GM12878 (cell line): ENCODE measurements at regions not wholly inside any gene's neighbourhood (a gene's known extent, or its start where the extent isn't known, plus 50 kb on each side); places are given as distances from the start of the nearest gene placed in this dataset.
"Not testable (repeated sequence)": the region's sequence is repeated elsewhere in the genome, so short reads cannot be mapped to it uniquely, and the experiment has no call there.

Experiments used
- CBFB ChIP-seq: IDR thresholded peaks from 2 replicates; pipeline ENCODE4 v1.6.1; 2016; ENCODE audit warnings: antibody characterized with exemption, low read depth
- FOXK2 ChIP-seq: fragments of 450-650 bp; IDR thresholded peaks from 2 replicates; pipeline ENCODE4 v1.6.1; 2017; ENCODE audit warnings: mild to moderate bottlenecking, moderate library complexity
- TF ChIP-seq, protein P1 (sequence below), 3 experiments: IDR thresholded peaks in 2 of 3; conservative IDR thresholded peaks in 1 of 3; 2 replicates each; pipeline ENCODE4 v1.5.1; 2011; ENCODE audit warnings: low read depth in 3 of 3, low read length in 3 of 3, mild to moderate bottlenecking in 3 of 3, control low read depth in 2 of 3, moderate library complexity in 2 of 3, inconsistent platforms in 1 of 3, mixed read lengths in 1 of 3; ENCODE audit not compliant: control insufficient read depth in 2 of 3, insufficient read depth in 1 of 3; ENCODE audit errors: extremely low read depth in 1 of 3

DNA sequence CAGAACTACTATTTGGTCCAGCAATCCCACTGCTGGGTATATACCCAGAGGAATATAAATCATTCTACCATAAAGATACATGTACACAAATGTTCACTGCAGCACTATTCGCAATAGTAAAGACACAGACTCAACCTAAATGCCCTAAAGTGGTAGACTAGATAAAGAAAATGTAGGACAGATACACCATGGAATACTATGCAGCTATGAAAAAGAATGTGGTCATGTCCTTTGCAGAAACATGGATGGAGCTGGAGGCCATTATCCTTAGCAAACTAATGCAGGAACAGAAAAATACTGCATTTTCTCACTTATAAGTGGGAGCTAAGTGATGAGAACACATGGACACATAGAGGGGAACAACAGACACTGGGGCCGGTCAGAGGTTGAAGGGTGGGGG lies 248.4 kb upstream of the KCNG1 start:
- TF ChIP-seq, protein P1, sequence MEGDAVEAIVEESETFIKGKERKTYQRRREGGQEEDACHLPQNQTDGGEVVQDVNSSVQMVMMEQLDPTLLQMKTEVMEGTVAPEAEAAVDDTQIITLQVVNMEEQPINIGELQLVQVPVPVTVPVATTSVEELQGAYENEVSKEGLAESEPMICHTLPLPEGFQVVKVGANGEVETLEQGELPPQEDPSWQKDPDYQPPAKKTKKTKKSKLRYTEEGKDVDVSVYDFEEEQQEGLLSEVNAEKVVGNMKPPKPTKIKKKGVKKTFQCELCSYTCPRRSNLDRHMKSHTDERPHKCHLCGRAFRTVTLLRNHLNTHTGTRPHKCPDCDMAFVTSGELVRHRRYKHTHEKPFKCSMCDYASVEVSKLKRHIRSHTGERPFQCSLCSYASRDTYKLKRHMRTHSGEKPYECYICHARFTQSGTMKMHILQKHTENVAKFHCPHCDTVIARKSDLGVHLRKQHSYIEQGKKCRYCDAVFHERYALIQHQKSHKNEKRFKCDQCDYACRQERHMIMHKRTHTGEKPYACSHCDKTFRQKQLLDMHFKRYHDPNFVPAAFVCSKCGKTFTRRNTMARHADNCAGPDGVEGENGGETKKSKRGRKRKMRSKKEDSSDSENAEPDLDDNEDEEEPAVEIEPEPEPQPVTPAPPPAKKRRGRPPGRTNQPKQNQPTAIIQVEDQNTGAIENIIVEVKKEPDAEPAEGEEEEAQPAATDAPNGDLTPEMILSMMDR (IDR thresholded peaks at IDR 0.05 in 2 of 3, conservative IDR thresholded peaks at IDR 0.05 in 1 of 3; ENCODE audit: control insufficient read depth in 2 of 3, extremely low read depth in 1 of 3, insufficient read depth in 1 of 3, low read depth in 3 of 3, low read length in 3 of 3), result not testable (repeated sequence)
- not testable (repeated sequence) for TF ChIP-seq FOXK2, CBFB
